Adrenal gland (tissue), 9 donors: ENCODE measurements at regions not wholly inside any gene's neighbourhood (a gene's known extent, or its start where the extent isn't known, plus 50 kb on each side); places are given as distances from the start of the nearest gene placed in this dataset.

Source experiments
- DNase-seq, 7 donors: peaks; one replicate each; pipeline ENCODE4 v3.0.0-alpha.2; 2019 to 2020
- H3K27ac ChIP-seq, 5 donors: fragments of 200-600 bp; sonication (generic) in 4 of 5; 1 replicate in 3 of 5; 2 replicates in 2 of 5; pipeline versions ENCODE4 v1.5.1 to v1.8.0; 2016 to 2020; ENCODE audit warnings: mild to moderate bottlenecking in 1 of 5
- H3K27me3 ChIP-seq: fragments of 200-600 bp; 2 replicates; pipeline ENCODE4 v1.8.0; 2021
- H3K36me3 ChIP-seq, 2 donors: fragments of 200-600 bp; replicated peaks in 1 of 2; 1 replicate in 1 of 2; 2 replicates in 1 of 2; pipeline versions ENCODE4 v1.5.1 to v1.8.0; 2018 to 2022
- H3K4me1 ChIP-seq, 2 donors: fragments of 200-600 bp; replicated peaks in 1 of 2; 1 replicate in 1 of 2; 2 replicates in 1 of 2; pipeline versions ENCODE4 v1.5.1 to v1.8.0; 2018 to 2021
- H3K4me3 ChIP-seq, 4 donors: fragments of 200-600 bp; sonication (generic) in 3 of 4; one replicate each; pipeline ENCODE4 v1.5.1; 2016 to 2018
- H3K9me3 ChIP-seq, 3 donors: fragments of 200-600 bp; sonication (generic) in 1 of 3; replicated peaks in 1 of 3; 1 replicate in 2 of 3; 2 replicates in 1 of 3; pipeline versions ENCODE4 v1.5.1 to v1.8.0; 2016 to 2021
- POLR2A ChIP-seq, 2 donors: fragments of 450-650 bp; IDR thresholded peaks; one replicate each; pipeline ENCODE4 v1.6.1; 2017; ENCODE audit warnings: antibody characterized with exemption in 2 of 2, mild to moderate bottlenecking in 2 of 2, moderate library complexity in 1 of 2
- WGBS, 4 donors: extraction: QIAGEN DNeasy Blood & Tissue Kit in 2 of 4; methylation state at CpG; one replicate each; pipeline versions ENCODE4 v1.1.5 to v1.1.7; 2013 to 2017; 5-methylcytosine and 5-hydroxymethylcytosine counted together
- intact Hi-C, 2 donors: fragments of 100-400 bp; cut with DNase I; formaldehyde crosslinking; loops; one replicate each; pipeline versions ENCODE4 v1.14.1 to v1.15.0; 2022 to 2023
- TF ChIP-seq, protein P1 (sequence below), 6 experiments: fragments of 450-650 bp in 4 of 6; fragments of 200-600 bp in 2 of 6; sonication (generic) in 1 of 6; IDR thresholded peaks; 1 replicate in 5 of 6; 2 replicates in 1 of 6; pipeline versions ENCODE4 v1.5.1 to v1.8.0; 2016 to 2021; ENCODE audit warnings: antibody characterized with exemption in 6 of 6, mild to moderate bottlenecking in 2 of 6, moderate library complexity in 1 of 6
- donor health status: healthy with polysubstance abuse.
- donor health status: Bipolar disorder and iron deficiency.
- donor health status: DM: yes; HTN: yes; CAD: no.
- donor health status: DM: no; HTN: no; CAD: no.
- donor health status: DM: no; HTN: no; CAD: no.

GRCh38 chr11:70486731-70487130 lies 88.4 kb downstream of the CTTN start:
- Histone ChIP-seq H3K4me1 (peaks cover 9 to 11% of the 10 kb centered on the region in 2 donors), H3K36me3 (no peaks in the 10 kb centered on the region), H3K27me3 (no peaks in the 10 kb centered on the region), H3K9me3 (no peaks in the 10 kb centered on the region), H3K27ac (no peak overlapping the region), H3K4me3 (no peak overlapping the region)
- intact Hi-C loops, result no loop called here
- no peak for DNase-seq
- 94 to 97% (median 96%) methylated on average over 29 to 32 of the region's 32 CpGs; no CpG with 5 or more reads in 1 of the 4 donors for WGBS, 4 donors
- TF ChIP-seq, protein P1, sequence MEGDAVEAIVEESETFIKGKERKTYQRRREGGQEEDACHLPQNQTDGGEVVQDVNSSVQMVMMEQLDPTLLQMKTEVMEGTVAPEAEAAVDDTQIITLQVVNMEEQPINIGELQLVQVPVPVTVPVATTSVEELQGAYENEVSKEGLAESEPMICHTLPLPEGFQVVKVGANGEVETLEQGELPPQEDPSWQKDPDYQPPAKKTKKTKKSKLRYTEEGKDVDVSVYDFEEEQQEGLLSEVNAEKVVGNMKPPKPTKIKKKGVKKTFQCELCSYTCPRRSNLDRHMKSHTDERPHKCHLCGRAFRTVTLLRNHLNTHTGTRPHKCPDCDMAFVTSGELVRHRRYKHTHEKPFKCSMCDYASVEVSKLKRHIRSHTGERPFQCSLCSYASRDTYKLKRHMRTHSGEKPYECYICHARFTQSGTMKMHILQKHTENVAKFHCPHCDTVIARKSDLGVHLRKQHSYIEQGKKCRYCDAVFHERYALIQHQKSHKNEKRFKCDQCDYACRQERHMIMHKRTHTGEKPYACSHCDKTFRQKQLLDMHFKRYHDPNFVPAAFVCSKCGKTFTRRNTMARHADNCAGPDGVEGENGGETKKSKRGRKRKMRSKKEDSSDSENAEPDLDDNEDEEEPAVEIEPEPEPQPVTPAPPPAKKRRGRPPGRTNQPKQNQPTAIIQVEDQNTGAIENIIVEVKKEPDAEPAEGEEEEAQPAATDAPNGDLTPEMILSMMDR (IDR thresholded peaks at IDR 0.05), result no peak
- TF ChIP-seq POLR2A (IDR thresholded peaks at IDR 0.05), result no peak

GRCh38 chr11:70487160-70487559 lies 88.8 kb downstream of the CTTN start:
- H3K4me3 ChIP-seq, result no peak overlapping the region
- intact Hi-C loops, result no loop called here
- H3K27ac ChIP-seq, result no peak overlapping the region
- H3K4me1 ChIP-seq, result peaks cover 8 to 11% of the 10 kb centered on the region in 2 donors
- no peak for DNase-seq
- no peaks in the 10 kb centered on the region for H3K36me3 ChIP-seq
- no peaks in the 10 kb centered on the region for H3K27me3 ChIP-seq
- TF ChIP-seq POLR2A (IDR thresholded peaks at IDR 0.05), result no peak
- TF ChIP-seq, protein P1 (IDR thresholded peaks at IDR 0.05), result no peak
- H3K9me3 ChIP-seq, result no peaks in the 10 kb centered on the region
- 94 to 100% (median 96%) methylated on average over 11 to 25 of the region's 25 CpGs for WGBS, 4 donors

- WGBS, 4 donors, result 76 to 86% (median 85%) methylated on average over 15 to 16 of the region's 16 CpGs
- DNase-seq, result no peak
- Histone ChIP-seq H3K9me3 (no peaks in the 10 kb centered on the region), H3K27me3 (no peaks in the 10 kb centered on the region), H3K4me1 (peaks cover 2 to 5% of the 10 kb centered on the region in 2 donors), H3K36me3 (no peaks in the 10 kb centered on the region), H3K27ac (no peak overlapping the region), H3K4me3 (no peak overlapping the region)
- intact Hi-C loops, result no loop called here
- TF ChIP-seq POLR2A (IDR thresholded peaks at IDR 0.05), result no peak
- TF ChIP-seq, protein P1 (IDR thresholded peaks at IDR 0.05), result no peak
These were observed 89.4 kb downstream of the CTTN start for GRCh38 chr11:70487756-70488155.

- H3K4me1 ChIP-seq, result peaks cover 0 to under 1% of the 10 kb centered on the region in 2 donors
- H3K4me3 ChIP-seq, result no peak overlapping the region
- 64 to 88% (median 83%) methylated on average over 1 to 7 of the region's 7 CpGs for WGBS, 4 donors
- H3K9me3 ChIP-seq, result no peaks in the 10 kb centered on the region
- H3K27ac ChIP-seq, result no peak overlapping the region
- TF ChIP-seq POLR2A (IDR thresholded peaks at IDR 0.05), result no peak
- TF ChIP-seq, protein P1 (IDR thresholded peaks at IDR 0.05), result no peak
- no peaks in the 10 kb centered on the region for H3K36me3 ChIP-seq
- intact Hi-C loops, result no loop called here
- no peak for DNase-seq
- no peaks in the 10 kb centered on the region for H3K27me3 ChIP-seq
These were observed 89.9 kb downstream of the CTTN start for GRCh38 chr11:70488171-70488703.
